WTC11 (cell line): ENCODE measurements at regions not wholly inside any gene's neighbourhood (a gene's known extent, or its start where the extent isn't known, plus 50 kb on each side); places are given as distances from the start of the nearest gene placed in this dataset.

Experiments
- ATAC-seq: fragments of 200-7000 bp; cut with Tn5 transposase; 2 replicates; pipeline ENCODE4 v1.10.0; 2021; ENCODE audit warnings: mild to moderate bottlenecking, moderate library complexity
- CTCF ChIA-PET: fragments of 300-600 bp; sonication (Branson Sonifier 250); formaldehyde crosslinking; loops from one replicate; lab custom pipeline; 2021; ENCODE audit warnings: antibody characterized with exemption; lab: Charles Lee
- POLR2A ChIA-PET: fragments of 350-600 bp; sonication (Branson Sonifier 250); formaldehyde crosslinking; loops from one replicate; lab custom pipeline; 2021; ENCODE audit warnings: antibody characterized with exemption; lab: Charles Lee
- DNase-seq: peaks from one replicate; pipeline ENCODE4 v3.0.0; 2021; ENCODE audit warnings: low spot score
- H3K27ac Mint-ChIP-seq: 2 replicates; pipeline ENCODE4 v1.8.0; 2021; ENCODE audit warnings: mixed read lengths
- H3K27me3 Mint-ChIP-seq: 2 replicates; pipeline ENCODE4 v1.8.0; 2021; ENCODE audit warnings: low read depth, mild to moderate bottlenecking, moderate library complexity, mixed read lengths
- H3K36me3 Mint-ChIP-seq: 2 replicates; pipeline ENCODE4 v1.8.0; 2021; ENCODE audit warnings: mixed read lengths
- H3K4me1 Mint-ChIP-seq: 2 replicates; pipeline ENCODE4 v1.8.0; 2022; ENCODE audit warnings: mixed read lengths
- H3K4me3 Mint-ChIP-seq: 2 replicates; pipeline ENCODE4 v1.8.0; 2021; ENCODE audit warnings: mild to moderate bottlenecking, moderate library complexity, mixed read lengths
- H3K9me3 Mint-ChIP-seq: 2 replicates; pipeline ENCODE4 v1.8.0; 2021; ENCODE audit warnings: mixed read lengths
- ARID4B ChIP-seq: sonication (generic); formaldehyde crosslinking; IDR thresholded peaks from 2 replicates; pipeline ENCODE4 v1.8.0; 2023; ENCODE audit warnings: missing genetic modification reagents, mild to moderate bottlenecking, borderline replicate concordance
- ATF1 ChIP-seq: sonication (generic); formaldehyde crosslinking; IDR thresholded peaks from 2 replicates; pipeline ENCODE4 v1.8.1; 2023; ENCODE audit warnings: mild to moderate bottlenecking, moderate library complexity, missing genetic modification reagents
- CREB1 ChIP-seq: sonication (generic); formaldehyde crosslinking; IDR thresholded peaks from 2 replicates; pipeline ENCODE4 v1.8.0; 2023; ENCODE audit warnings: mild to moderate bottlenecking, missing genetic modification reagents
- E2F4 ChIP-seq: sonication (generic); formaldehyde crosslinking; IDR thresholded peaks from 2 replicates; pipeline ENCODE4 v1.8.1; 2022; ENCODE audit warnings: low read depth, mild to moderate bottlenecking, moderate library complexity, missing genetic modification reagents, borderline replicate concordance
- E2F5 ChIP-seq: sonication (generic); formaldehyde crosslinking; IDR thresholded peaks from 2 replicates; pipeline ENCODE4 v1.8.1; 2022; ENCODE audit warnings: mild to moderate bottlenecking, moderate library complexity, missing genetic modification reagents
- ELF4 ChIP-seq: sonication (generic); formaldehyde crosslinking; IDR thresholded peaks from 2 replicates; pipeline ENCODE4 v1.8.1; 2022; ENCODE audit warnings: low read depth, mild to moderate bottlenecking, moderate library complexity, missing genetic modification reagents
- EMX1 ChIP-seq: fragments of 250-450 bp; sonication (Bioruptor Pico); IDR thresholded peaks from 2 replicates; pipeline ENCODE4 v1.8.0; 2021; ENCODE audit warnings: mild to moderate bottlenecking
- ETV6 ChIP-seq: sonication (generic); formaldehyde crosslinking; IDR thresholded peaks from 2 replicates; pipeline ENCODE4 v1.8.1; 2022; ENCODE audit warnings: mild to moderate bottlenecking, missing genetic modification reagents
- FOXJ3 ChIP-seq: sonication (generic); formaldehyde crosslinking; IDR thresholded peaks from 2 replicates; pipeline ENCODE4 v1.9.0; 2021; ENCODE audit warnings: missing genetic modification reagents, mild to moderate bottlenecking, borderline replicate concordance
- JUN ChIP-seq: sonication (generic); formaldehyde crosslinking; IDR thresholded peaks from 2 replicates; pipeline ENCODE4 v1.8.0; 2023; ENCODE audit warnings: mild to moderate bottlenecking, missing genetic modification reagents
- MXD4 ChIP-seq: fragments of 250-450 bp; sonication (Bioruptor Pico); IDR thresholded peaks from 2 replicates; pipeline ENCODE4 v1.8.0; 2021; ENCODE audit warnings: mild to moderate bottlenecking, moderate library complexity, borderline replicate concordance
- MYBL2 ChIP-seq: sonication (generic); formaldehyde crosslinking; IDR thresholded peaks from 2 replicates; pipeline ENCODE4 v1.8.1; 2023; ENCODE audit warnings: mild to moderate bottlenecking, moderate library complexity, missing genetic modification reagents
- NR3C1 ChIP-seq: sonication (generic); formaldehyde crosslinking; conservative IDR thresholded peaks from 2 replicates; pipeline ENCODE4 v1.8.1; 2023; ENCODE audit warnings: low read depth, mild to moderate bottlenecking, missing genetic modification reagents
- OVOL2 ChIP-seq: fragments of 250-450 bp; sonication (Bioruptor Pico); IDR thresholded peaks from 2 replicates; pipeline ENCODE4 v1.9.0; 2021; ENCODE audit warnings: mild to moderate bottlenecking, borderline replicate concordance
- PRRX2 ChIP-seq: fragments of 250-450 bp; sonication (Bioruptor Pico); IDR thresholded peaks from 2 replicates; pipeline ENCODE4 v1.8.0; 2021; ENCODE audit warnings: mild to moderate bottlenecking
- TEAD4 ChIP-seq: sonication (generic); formaldehyde crosslinking; IDR thresholded peaks from 2 replicates; pipeline ENCODE4 v1.8.0; 2022; ENCODE audit warnings: mild to moderate bottlenecking, missing genetic modification reagents
- ZNF263 ChIP-seq: sonication (generic); formaldehyde crosslinking; IDR thresholded peaks from 2 replicates; pipeline ENCODE4 v1.8.1; 2022; ENCODE audit warnings: low read depth, mild to moderate bottlenecking, moderate library complexity, missing genetic modification reagents
- TF ChIP-seq, protein P1 (sequence below): sonication (generic); formaldehyde crosslinking; IDR thresholded peaks from 2 replicates; pipeline ENCODE4 v1.8.1; 2023; ENCODE audit warnings: mild to moderate bottlenecking, missing genetic modification reagents, borderline replicate concordance
- TF ChIP-seq, protein P2 (sequence below): sonication (generic); formaldehyde crosslinking; IDR thresholded peaks from 2 replicates; pipeline ENCODE4 v1.8.0; 2022; ENCODE audit warnings: mild to moderate bottlenecking, missing genetic modification reagents
- TF ChIP-seq, protein P3 (sequence below): sonication (generic); formaldehyde crosslinking; IDR thresholded peaks from 2 replicates; pipeline ENCODE4 v1.8.0; 2022; ENCODE audit warnings: mild to moderate bottlenecking, missing genetic modification reagents

DNA sequence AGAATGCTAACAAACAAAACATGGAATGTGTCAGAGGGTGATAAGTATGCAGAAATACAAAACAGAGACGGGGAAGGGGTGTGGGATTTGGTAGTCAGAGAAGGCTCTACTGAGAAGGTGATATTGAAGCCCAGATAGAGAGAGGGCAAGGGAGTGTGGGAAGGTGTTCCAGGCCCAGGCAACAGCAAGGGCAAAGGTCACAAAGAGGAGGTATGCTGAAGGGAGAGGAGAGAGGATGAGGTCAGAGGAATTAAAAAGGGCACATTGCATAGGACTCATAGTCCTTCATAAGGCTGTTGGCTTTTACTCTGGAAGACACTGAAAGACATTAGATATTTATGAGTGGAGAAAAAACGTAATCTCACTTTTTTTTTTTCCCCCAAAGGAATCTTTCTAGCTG lies 82.6 kb upstream of the TNIP3 start:
- POLR2A ChIA-PET = interaction anchor here (1.0 kb wide), 1 partner anchor 54 kb away, joined by 4 read pairs; no protein-coding TSS in a partner anchor

DNA sequence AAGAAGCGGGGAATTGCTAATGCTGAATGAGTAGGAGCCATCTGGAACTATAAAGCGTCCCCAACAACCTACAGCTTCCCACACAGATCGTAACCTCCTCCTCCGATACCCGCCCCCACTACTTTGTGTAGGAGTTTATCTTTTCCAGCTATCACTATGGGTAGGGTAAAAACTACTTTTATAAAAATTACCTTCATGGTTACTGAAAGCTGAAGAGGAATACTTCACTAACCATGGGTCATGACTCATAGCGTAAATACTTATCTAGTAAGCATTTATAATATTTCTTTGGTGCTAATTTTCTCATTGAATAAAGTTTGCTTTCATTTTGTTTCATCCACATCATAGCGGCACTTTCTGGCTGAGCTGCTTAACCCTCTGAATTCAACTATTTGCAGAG lies 79.4 kb upstream of the TNIP3 start:
- POLR2A ChIA-PET = no interaction called here

More for the DNA sequence above, 82.6 kb upstream of the TNIP3 start:
- Mint-ChIP-seq H3K4me1 (peaks cover 8% of the 10 kb centered on the region; the same call in 1 of the 2 replicates), H3K4me3 (no peak overlapping the region), H3K9me3 (no peaks in the 10 kb centered on the region), H3K27ac (no peak overlapping the region), H3K36me3 (no peaks in the 10 kb centered on the region), H3K27me3 (no peaks in the 10 kb centered on the region)
- ATAC-seq = peak; percentile 48; the same call in 1 of the 2 replicates
- TF ChIP-seq E2F4 = no peak
- no peak for TF ChIP-seq MXD4 (CRISPR knock-in tag)
- TF ChIP-seq ATF1 (CRISPR knock-in tag) = no peak
- no peak for TF ChIP-seq ZNF263 (CRISPR knock-in tag)
- TF ChIP-seq NR3C1 = no peak
- TF ChIP-seq, protein P1, sequence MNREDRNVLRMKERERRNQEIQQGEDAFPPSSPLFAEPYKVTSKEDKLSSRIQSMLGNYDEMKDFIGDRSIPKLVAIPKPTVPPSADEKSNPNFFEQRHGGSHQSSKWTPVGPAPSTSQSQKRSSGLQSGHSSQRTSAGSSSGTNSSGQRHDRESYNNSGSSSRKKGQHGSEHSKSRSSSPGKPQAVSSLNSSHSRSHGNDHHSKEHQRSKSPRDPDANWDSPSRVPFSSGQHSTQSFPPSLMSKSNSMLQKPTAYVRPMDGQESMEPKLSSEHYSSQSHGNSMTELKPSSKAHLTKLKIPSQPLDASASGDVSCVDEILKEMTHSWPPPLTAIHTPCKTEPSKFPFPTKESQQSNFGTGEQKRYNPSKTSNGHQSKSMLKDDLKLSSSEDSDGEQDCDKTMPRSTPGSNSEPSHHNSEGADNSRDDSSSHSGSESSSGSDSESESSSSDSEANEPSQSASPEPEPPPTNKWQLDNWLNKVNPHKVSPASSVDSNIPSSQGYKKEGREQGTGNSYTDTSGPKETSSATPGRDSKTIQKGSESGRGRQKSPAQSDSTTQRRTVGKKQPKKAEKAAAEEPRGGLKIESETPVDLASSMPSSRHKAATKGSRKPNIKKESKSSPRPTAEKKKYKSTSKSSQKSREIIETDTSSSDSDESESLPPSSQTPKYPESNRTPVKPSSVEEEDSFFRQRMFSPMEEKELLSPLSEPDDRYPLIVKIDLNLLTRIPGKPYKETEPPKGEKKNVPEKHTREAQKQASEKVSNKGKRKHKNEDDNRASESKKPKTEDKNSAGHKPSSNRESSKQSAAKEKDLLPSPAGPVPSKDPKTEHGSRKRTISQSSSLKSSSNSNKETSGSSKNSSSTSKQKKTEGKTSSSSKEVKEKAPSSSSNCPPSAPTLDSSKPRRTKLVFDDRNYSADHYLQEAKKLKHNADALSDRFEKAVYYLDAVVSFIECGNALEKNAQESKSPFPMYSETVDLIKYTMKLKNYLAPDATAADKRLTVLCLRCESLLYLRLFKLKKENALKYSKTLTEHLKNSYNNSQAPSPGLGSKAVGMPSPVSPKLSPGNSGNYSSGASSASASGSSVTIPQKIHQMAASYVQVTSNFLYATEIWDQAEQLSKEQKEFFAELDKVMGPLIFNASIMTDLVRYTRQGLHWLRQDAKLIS = no peak
- CTCF ChIA-PET = no interaction called here
- DNase-seq = no peak

GRCh38 chr4:121242188-121242750 lies 78.1 kb upstream of the TNIP3 start:
- Mint-ChIP-seq H3K9me3 (peaks cover 10% of the 10 kb centered on the region), H3K4me1 (peaks cover 8% of the 10 kb centered on the region; the same call in 1 of the 2 replicates), H3K4me3 (no peak overlapping the region), H3K36me3 (peaks cover 4% of the 10 kb centered on the region), H3K27ac (no peak overlapping the region), H3K27me3 (no peaks in the 10 kb centered on the region)
- CTCF ChIA-PET = interaction anchor here (1.0 to 2.4 kb wide), 2 partner anchors 10 to 50 kb away, joined by 5 to 10 read pairs; no protein-coding TSS in a partner anchor
- POLR2A ChIA-PET = no interaction called here
- ATAC-seq (no peak), DNase-seq (no peak)
- TF ChIP-seq OVOL2 (CRISPR knock-in tag) (no peak), MYBL2 (CRISPR knock-in tag) (no peak), ETV6 (CRISPR knock-in tag) (no peak), ELF4 (CRISPR knock-in tag) (no peak), TEAD4 (CRISPR knock-in tag) (no peak), PRRX2 (no peak), JUN (CRISPR knock-in tag) (no peak), EMX1 (no peak), ARID4B (CRISPR knock-in tag) (no peak), E2F5 (CRISPR knock-in tag) (no peak)
- TF ChIP-seq, protein P2, sequence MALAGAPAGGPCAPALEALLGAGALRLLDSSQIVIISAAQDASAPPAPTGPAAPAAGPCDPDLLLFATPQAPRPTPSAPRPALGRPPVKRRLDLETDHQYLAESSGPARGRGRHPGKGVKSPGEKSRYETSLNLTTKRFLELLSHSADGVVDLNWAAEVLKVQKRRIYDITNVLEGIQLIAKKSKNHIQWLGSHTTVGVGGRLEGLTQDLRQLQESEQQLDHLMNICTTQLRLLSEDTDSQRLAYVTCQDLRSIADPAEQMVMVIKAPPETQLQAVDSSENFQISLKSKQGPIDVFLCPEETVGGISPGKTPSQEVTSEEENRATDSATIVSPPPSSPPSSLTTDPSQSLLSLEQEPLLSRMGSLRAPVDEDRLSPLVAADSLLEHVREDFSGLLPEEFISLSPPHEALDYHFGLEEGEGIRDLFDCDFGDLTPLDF (CRISPR knock-in tag) = no peak

More for the DNA sequence above, 79.4 kb upstream of the TNIP3 start:
- Mint-ChIP-seq H3K27me3 (no peaks in the 10 kb centered on the region), H3K9me3 (0 out of 2 replicates have a peak, but pooled peaks cover 6% of the 10 kb centered on the region), H3K4me1 (peaks cover 8% of the 10 kb centered on the region; the same call in 1 of the 2 replicates), H3K4me3 (no peak overlapping the region), H3K27ac (no peak overlapping the region), H3K36me3 (no peaks in the 10 kb centered on the region)
- TF ChIP-seq CREB1 (no peak), FOXJ3 (CRISPR knock-in tag) (no peak), OVOL2 (CRISPR knock-in tag) (no peak)
- TF ChIP-seq, protein P3, sequence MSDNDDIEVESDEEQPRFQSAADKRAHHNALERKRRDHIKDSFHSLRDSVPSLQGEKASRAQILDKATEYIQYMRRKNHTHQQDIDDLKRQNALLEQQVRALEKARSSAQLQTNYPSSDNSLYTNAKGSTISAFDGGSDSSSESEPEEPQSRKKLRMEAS = no peak
- CTCF ChIA-PET = interaction anchor here (1.5 to 2.4 kb wide), 2 partner anchors 9 to 16 kb away, joined by 4 to 10 read pairs; no protein-coding TSS in a partner anchor
- ATAC-seq (no peak), DNase-seq (no peak)
